GM19239 (cell line): ENCODE measurements at regions not wholly inside any gene's neighbourhood (a gene's known extent, or its start where the extent isn't known, plus 50 kb on each side); places are given as distances from the start of the nearest gene placed in this dataset.

ENCODE experiments used
- DNase-seq: peaks from one replicate; pipeline ENCODE4 v3.0.0; 2011; ENCODE audit warnings: low spot score; ENCODE audit not compliant: insufficient read length
- FAIRE-seq: peaks from 2 replicates; lab custom pipeline; 2011; peaks lifted over from hg19 to GRCh38; lab: Jason Lieb, UNC

- DNase-seq: no peak
- FAIRE-seq: no peak
These were observed 174.7 kb downstream of the IRX2 start for GRCh38 chr5:2576823-2577222.

- no peak for DNase-seq
- FAIRE-seq: no peak
These were observed 175.6 kb downstream of the IRX2 start for GRCh38 chr5:2575871-2576270.

GRCh38 chr5:2575292-2575691 is 176.2 kb downstream of the IRX2 start:
- DNase-seq: no peak
- FAIRE-seq: no peak

GRCh38 chr5:2574155-2574554 is 177.3 kb downstream of the IRX2 start:
- FAIRE-seq (no peak), DNase-seq (no peak)

- DNase-seq (no peak), FAIRE-seq (no peak)
These were observed 180.9 kb downstream of the IRX2 start for GRCh38 chr5:2570586-2570985.

- FAIRE-seq: no peak
These were observed 181.5 kb downstream of the IRX2 start for GRCh38 chr5:2569774-2570542.

GRCh38 chr5:2569176-2569575 is 182.3 kb downstream of the IRX2 start:
- no peak for FAIRE-seq
- DNase-seq: no peak

More at GRCh38 chr5:2569774-2570542, 181.5 kb downstream of the IRX2 start:
- DNase-seq: no peak

- no peak for DNase-seq
- no peak for FAIRE-seq
These were observed 185.2 kb downstream of the IRX2 start for GRCh38 chr5:2566284-2566683.

- DNase-seq (no peak), FAIRE-seq (no peak)
These were observed 186.3 kb downstream of the IRX2 start for GRCh38 chr5:2565147-2565546.

- FAIRE-seq (no peak), DNase-seq (no peak)
These were observed 188.4 kb downstream of the IRX2 start for GRCh38 chr5:2563046-2563445.

- FAIRE-seq (no peak), DNase-seq (no peak)
These were observed 189.4 kb downstream of the IRX2 start for GRCh38 chr5:2562036-2562435.

- FAIRE-seq (no peak), DNase-seq (no peak)
These were observed 191.0 kb downstream of the IRX2 start for GRCh38 chr5:2560435-2560834.

- no peak for FAIRE-seq
- DNase-seq: no peak
These were observed 194.0 kb downstream of the IRX2 start for GRCh38 chr5:2557435-2557834.

- FAIRE-seq: no peak
- no peak for DNase-seq
These were observed 195.0 kb downstream of the IRX2 start for GRCh38 chr5:2556375-2556966.

GRCh38 chr5:2553611-2554010 is 197.9 kb downstream of the IRX2 start:
- DNase-seq (no peak), FAIRE-seq (no peak)

- DNase-seq (no peak), FAIRE-seq (no peak)
These were observed 201.0 kb downstream of the IRX2 start for GRCh38 chr5:2550509-2550908.

- FAIRE-seq (no peak), DNase-seq (no peak)
These were observed 201.6 kb downstream of the IRX2 start for GRCh38 chr5:2549900-2550299.

- no peak for DNase-seq
- FAIRE-seq: no peak
These were observed 202.1 kb downstream of the IRX2 start for GRCh38 chr5:2549354-2549753.

GRCh38 chr5:2546938-2547337 is 204.5 kb downstream of the IRX2 start:
- DNase-seq (no peak), FAIRE-seq (no peak)

- FAIRE-seq (no peak), DNase-seq (no peak)
These were observed 207.5 kb downstream of the IRX2 start for GRCh38 chr5:2544003-2544402.

- FAIRE-seq (no peak), DNase-seq (no peak)
These were observed 208.7 kb downstream of the IRX2 start for GRCh38 chr5:2542821-2543220.

- FAIRE-seq: no peak
- no peak for DNase-seq
These were observed 209.5 kb downstream of the IRX2 start for GRCh38 chr5:2542026-2542425.
